ENCODE measurements at regions not wholly inside any gene's neighbourhood (a gene's known extent, or its start where the extent isn't known, plus 50 kb on each side); places are given as distances from the start of the nearest gene placed in this dataset.

GRCh38 chr1:187396929-187397796 lies 568.4 kb downstream of the PLA2G4A start:
- H3K27me3 ChIP-seq (ENCODE audit: control insufficient read depth in 3 of 3, insufficient read depth in 3 of 3, low read length in 3 of 3): no peaks in the 10 kb centered on the region
- H3K27ac ChIP-seq (ENCODE audit: low read depth, low read length): no peak overlapping the region
- H3K4me1 ChIP-seq (ENCODE audit: control insufficient read depth in 3 of 3, insufficient read depth in 3 of 3, low read length in 3 of 3): no peaks in the 10 kb centered on the region
- no peak overlapping the region for H3K4me3 ChIP-seq (ENCODE audit: low read length in 3 of 3)
- no peaks in the 10 kb centered on the region for H3K36me3 ChIP-seq (ENCODE audit: control insufficient read depth in 3 of 3, insufficient read depth in 3 of 3, low read length in 3 of 3)
- no peaks in the 10 kb centered on the region for H3K9me3 ChIP-seq (ENCODE audit: control insufficient read depth in 3 of 3, low read length in 3 of 3)
- H3K9ac ChIP-seq (ENCODE audit: low read depth in 1 of 3, low read length in 3 of 3): no peak overlapping the region

- no peaks in the 10 kb centered on the region for H3K4me1 ChIP-seq (ENCODE audit: control insufficient read depth in 3 of 3, insufficient read depth in 3 of 3, low read length in 3 of 3)
- H3K36me3 ChIP-seq (ENCODE audit: control insufficient read depth in 3 of 3, insufficient read depth in 3 of 3, low read length in 3 of 3): no peaks in the 10 kb centered on the region
- H3K9ac ChIP-seq (ENCODE audit: low read depth in 1 of 3, low read length in 3 of 3): no peak overlapping the region
- H3K27me3 ChIP-seq (ENCODE audit: control insufficient read depth in 3 of 3, insufficient read depth in 3 of 3, low read length in 3 of 3): no peaks in the 10 kb centered on the region
- H3K27ac ChIP-seq (ENCODE audit: low read depth, low read length): no peak overlapping the region
- no peak overlapping the region for H3K4me3 ChIP-seq (ENCODE audit: low read length in 3 of 3)
- no peaks in the 10 kb centered on the region for H3K9me3 ChIP-seq (ENCODE audit: control insufficient read depth in 3 of 3, low read length in 3 of 3)
Measured at GRCh38 chr1:187408212-187409004, 579.7 kb downstream of the PLA2G4A start.

DNA sequence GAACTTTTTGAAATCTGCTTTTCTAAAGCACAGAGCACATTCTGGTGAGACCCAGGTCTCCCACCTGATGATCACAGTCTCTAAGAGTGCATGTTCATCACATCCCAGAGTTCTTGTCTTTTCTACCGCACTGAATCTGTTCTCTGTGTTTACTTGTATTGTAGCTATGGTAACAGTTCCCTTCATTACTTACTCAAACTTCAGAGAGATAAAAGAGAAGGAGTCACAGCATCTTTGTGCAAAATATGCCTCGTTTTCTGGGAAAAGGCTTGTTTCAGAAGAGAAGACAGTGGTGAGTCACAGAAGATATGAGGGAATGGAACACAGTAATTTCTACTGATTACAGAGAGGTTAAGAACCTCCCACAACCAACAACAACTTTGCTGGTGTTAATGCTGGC lies 580.6 kb downstream of the PLA2G4A start:
- Histone ChIP-seq H3K27me3 (ENCODE audit: control insufficient read depth in 3 of 3, insufficient read depth in 3 of 3, low read length in 3 of 3) (no peaks in the 10 kb centered on the region), H3K27ac (ENCODE audit: low read depth, low read length) (no peak overlapping the region), H3K9ac (ENCODE audit: low read depth in 1 of 3, low read length in 3 of 3) (no peak overlapping the region), H3K36me3 (ENCODE audit: control insufficient read depth in 3 of 3, insufficient read depth in 3 of 3, low read length in 3 of 3) (no peaks in the 10 kb centered on the region), H3K4me3 (ENCODE audit: low read length in 3 of 3) (no peak overlapping the region), H3K9me3 (ENCODE audit: control insufficient read depth in 3 of 3, low read length in 3 of 3) (no peaks in the 10 kb centered on the region), H3K4me1 (ENCODE audit: control insufficient read depth in 3 of 3, insufficient read depth in 3 of 3, low read length in 3 of 3) (no peaks in the 10 kb centered on the region)

- H3K27me3 ChIP-seq (ENCODE audit: control insufficient read depth in 3 of 3, insufficient read depth in 3 of 3, low read length in 3 of 3): no peaks in the 10 kb centered on the region
- no peaks in the 10 kb centered on the region for H3K9me3 ChIP-seq (ENCODE audit: control insufficient read depth in 3 of 3, low read length in 3 of 3)
- H3K36me3 ChIP-seq (ENCODE audit: control insufficient read depth in 3 of 3, insufficient read depth in 3 of 3, low read length in 3 of 3): no peaks in the 10 kb centered on the region
- no peak overlapping the region for H3K4me3 ChIP-seq (ENCODE audit: low read length in 3 of 3)
- H3K27ac ChIP-seq (ENCODE audit: low read depth, low read length): no peak overlapping the region
- H3K4me1 ChIP-seq (ENCODE audit: control insufficient read depth in 3 of 3, insufficient read depth in 3 of 3, low read length in 3 of 3): no peaks in the 10 kb centered on the region
- no peak overlapping the region for H3K9ac ChIP-seq (ENCODE audit: low read depth in 1 of 3, low read length in 3 of 3)
Measured at GRCh38 chr1:187411118-187411517, 582.4 kb downstream of the PLA2G4A start.

DNA sequence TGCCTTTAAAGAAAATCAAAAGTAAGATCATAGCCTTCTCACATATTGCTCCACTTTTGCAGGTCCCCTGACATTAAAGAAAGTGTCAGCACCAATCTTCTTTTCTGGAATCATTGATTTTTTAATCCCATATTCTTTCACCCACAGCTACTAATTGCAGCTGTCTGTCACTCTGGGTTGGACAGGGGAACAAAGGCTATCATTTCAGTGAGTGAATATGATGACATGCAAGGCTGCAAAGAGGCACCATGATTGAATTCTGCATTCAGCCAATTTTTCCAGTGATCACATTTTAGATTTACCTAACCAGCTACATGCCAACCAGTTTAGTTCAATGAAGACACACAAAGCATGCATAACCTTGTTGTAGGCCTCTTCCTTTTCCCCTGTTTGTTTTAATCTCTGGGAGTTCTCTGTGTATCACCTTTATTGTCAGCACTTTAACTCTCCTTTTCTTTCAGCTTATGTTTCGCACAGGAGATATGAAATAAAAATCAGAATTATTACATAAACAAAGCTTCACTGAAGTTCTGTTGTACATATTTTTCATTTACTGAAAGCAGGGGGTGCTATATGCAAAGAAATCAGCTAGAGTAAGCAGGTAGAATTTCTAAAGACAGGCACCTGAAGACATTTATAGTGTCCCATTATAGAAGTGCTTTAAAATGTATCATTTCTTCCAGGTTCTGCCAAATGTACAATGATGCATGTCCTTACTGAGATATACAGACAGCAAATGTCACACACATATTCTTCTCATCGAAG lies 584.8 kb downstream of the PLA2G4A start:
- no peak overlapping the region for H3K4me3 ChIP-seq (ENCODE audit: low read length in 3 of 3)
- H3K27ac ChIP-seq (ENCODE audit: low read depth, low read length): no peak overlapping the region
- H3K27me3 ChIP-seq (ENCODE audit: control insufficient read depth in 3 of 3, insufficient read depth in 3 of 3, low read length in 3 of 3): no peaks in the 10 kb centered on the region
- no peaks in the 10 kb centered on the region for H3K4me1 ChIP-seq (ENCODE audit: control insufficient read depth in 3 of 3, insufficient read depth in 3 of 3, low read length in 3 of 3)
- H3K9ac ChIP-seq (ENCODE audit: low read depth in 1 of 3, low read length in 3 of 3): no peak overlapping the region
- no peaks in the 10 kb centered on the region for H3K9me3 ChIP-seq (ENCODE audit: control insufficient read depth in 3 of 3, low read length in 3 of 3)
- H3K36me3 ChIP-seq (ENCODE audit: control insufficient read depth in 3 of 3, insufficient read depth in 3 of 3, low read length in 3 of 3): no peaks in the 10 kb centered on the region

GRCh38 chr1:187415065-187415464 lies 586.3 kb downstream of the PLA2G4A start:
- no peaks in the 10 kb centered on the region for H3K9me3 ChIP-seq (ENCODE audit: control insufficient read depth in 3 of 3, low read length in 3 of 3)

DNA sequence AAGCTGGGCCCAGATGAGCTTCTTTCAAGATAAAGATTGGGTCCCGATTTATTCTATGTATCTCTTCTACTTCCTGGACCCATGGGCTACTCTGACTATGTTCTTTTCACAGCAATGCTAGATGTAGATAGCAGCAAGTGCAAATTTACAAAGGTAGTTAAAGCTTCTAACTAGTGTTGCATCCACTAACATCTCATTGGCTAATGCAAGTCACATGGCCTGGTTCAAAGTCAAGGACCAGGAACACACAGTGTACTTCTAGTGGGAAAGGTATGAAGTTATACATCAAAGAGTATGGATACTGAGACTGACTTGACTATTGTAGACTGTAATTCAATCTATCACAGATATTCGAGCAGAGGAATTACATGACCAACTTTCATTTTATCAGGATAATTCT lies 588.8 kb downstream of the PLA2G4A start:
- Histone ChIP-seq H3K4me1 (ENCODE audit: control insufficient read depth in 3 of 3, insufficient read depth in 3 of 3, low read length in 3 of 3) (no peaks in the 10 kb centered on the region), H3K9ac (ENCODE audit: low read depth in 1 of 3, low read length in 3 of 3) (no peak overlapping the region)

More at GRCh38 chr1:187415065-187415464, 586.3 kb downstream of the PLA2G4A start:
- Histone ChIP-seq H3K9ac (ENCODE audit: low read depth in 1 of 3, low read length in 3 of 3) (no peak overlapping the region), H3K36me3 (ENCODE audit: control insufficient read depth in 3 of 3, insufficient read depth in 3 of 3, low read length in 3 of 3) (no peaks in the 10 kb centered on the region), H3K4me3 (ENCODE audit: low read length in 3 of 3) (no peak overlapping the region), H3K27ac (ENCODE audit: low read depth, low read length) (no peak overlapping the region), H3K4me1 (ENCODE audit: control insufficient read depth in 3 of 3, insufficient read depth in 3 of 3, low read length in 3 of 3) (no peaks in the 10 kb centered on the region), H3K27me3 (ENCODE audit: control insufficient read depth in 3 of 3, insufficient read depth in 3 of 3, low read length in 3 of 3) (no peaks in the 10 kb centered on the region)

DNA sequence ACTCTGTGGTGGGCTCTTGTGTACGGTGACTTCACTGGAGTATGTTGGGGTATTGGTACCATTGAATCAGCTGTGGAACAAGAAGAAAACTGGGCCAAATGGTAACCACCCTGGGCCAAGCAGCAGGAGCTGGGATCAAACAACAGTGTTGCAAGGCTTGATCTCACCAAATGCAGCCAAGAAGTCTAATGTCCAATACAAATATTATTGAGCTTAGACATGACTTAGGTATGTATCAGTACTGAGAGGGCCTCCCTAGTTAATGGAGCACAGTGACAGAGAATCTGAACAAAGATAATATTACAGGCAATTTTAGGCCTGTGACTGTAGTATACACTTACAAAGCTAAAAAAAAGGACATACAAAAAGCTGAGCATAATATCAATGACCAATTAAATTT lies 604.8 kb downstream of the PLA2G4A start:
- no peaks in the 10 kb centered on the region for H3K36me3 ChIP-seq (ENCODE audit: control insufficient read depth in 3 of 3, insufficient read depth in 3 of 3, low read length in 3 of 3)
- no peaks in the 10 kb centered on the region for H3K9me3 ChIP-seq (ENCODE audit: control insufficient read depth in 3 of 3, low read length in 3 of 3)
- no peaks in the 10 kb centered on the region for H3K27me3 ChIP-seq (ENCODE audit: control insufficient read depth in 3 of 3, insufficient read depth in 3 of 3, low read length in 3 of 3)
- H3K4me1 ChIP-seq (ENCODE audit: control insufficient read depth in 3 of 3, insufficient read depth in 3 of 3, low read length in 3 of 3): no peaks in the 10 kb centered on the region
- H3K27ac ChIP-seq (ENCODE audit: low read depth, low read length): no peak overlapping the region
- H3K4me3 ChIP-seq (ENCODE audit: low read length in 3 of 3): no peak overlapping the region
- H3K9ac ChIP-seq (ENCODE audit: low read depth in 1 of 3, low read length in 3 of 3): no peak overlapping the region

More for the DNA sequence above, 588.8 kb downstream of the PLA2G4A start:
- no peak overlapping the region for H3K4me3 ChIP-seq (ENCODE audit: low read length in 3 of 3)
- no peak overlapping the region for H3K27ac ChIP-seq (ENCODE audit: low read depth, low read length)
- H3K27me3 ChIP-seq (ENCODE audit: control insufficient read depth in 3 of 3, insufficient read depth in 3 of 3, low read length in 3 of 3): no peaks in the 10 kb centered on the region
- H3K36me3 ChIP-seq (ENCODE audit: control insufficient read depth in 3 of 3, insufficient read depth in 3 of 3, low read length in 3 of 3): no peaks in the 10 kb centered on the region
- no peaks in the 10 kb centered on the region for H3K9me3 ChIP-seq (ENCODE audit: control insufficient read depth in 3 of 3, low read length in 3 of 3)

GRCh38 chr1:187442603-187443002 lies 613.9 kb downstream of the PLA2G4A start:
- Histone ChIP-seq H3K27me3 (ENCODE audit: control insufficient read depth in 3 of 3, insufficient read depth in 3 of 3, low read length in 3 of 3) (no peaks in the 10 kb centered on the region), H3K36me3 (ENCODE audit: control insufficient read depth in 3 of 3, insufficient read depth in 3 of 3, low read length in 3 of 3) (no peaks in the 10 kb centered on the region), H3K27ac (ENCODE audit: low read depth, low read length) (no peak overlapping the region), H3K4me1 (ENCODE audit: control insufficient read depth in 3 of 3, insufficient read depth in 3 of 3, low read length in 3 of 3) (no peaks in the 10 kb centered on the region), H3K9me3 (ENCODE audit: control insufficient read depth in 3 of 3, low read length in 3 of 3) (no peaks in the 10 kb centered on the region), H3K9ac (ENCODE audit: low read depth in 1 of 3, low read length in 3 of 3) (no peak overlapping the region), H3K4me3 (ENCODE audit: low read length in 3 of 3) (no peak overlapping the region)

Measured in skeletal muscle tissue (tissue), 3 donors.